ENCODE measurements at regions not wholly inside any gene's neighbourhood (a gene's known extent, or its start where the extent isn't known, plus 50 kb on each side); places are given as distances from the start of the nearest gene placed in this dataset.

- no peaks in the 10 kb centered on the region for H3K36me3 ChIP-seq (ENCODE audit: insufficient read depth, low read length, poor library complexity, severe bottlenecking)
- ChIA-PET CTCF (no interaction called here), POLR2A (ENCODE audit: low non-redundant PET) (no interaction called here)
- no peaks in the 10 kb centered on the region for H3K27me3 ChIP-seq (replicated peaks; ENCODE audit: insufficient read depth, low read depth, low read length, poor library complexity)
- DNase-seq (ENCODE audit: low spot score), result no peak
- no peak for TF ChIP-seq EZH2 (IDR thresholded peaks at IDR 0.05; ENCODE audit: borderline replicate concordance, low read depth, low read length, poor library complexity, severe bottlenecking)
- TF ChIP-seq, protein P1, sequence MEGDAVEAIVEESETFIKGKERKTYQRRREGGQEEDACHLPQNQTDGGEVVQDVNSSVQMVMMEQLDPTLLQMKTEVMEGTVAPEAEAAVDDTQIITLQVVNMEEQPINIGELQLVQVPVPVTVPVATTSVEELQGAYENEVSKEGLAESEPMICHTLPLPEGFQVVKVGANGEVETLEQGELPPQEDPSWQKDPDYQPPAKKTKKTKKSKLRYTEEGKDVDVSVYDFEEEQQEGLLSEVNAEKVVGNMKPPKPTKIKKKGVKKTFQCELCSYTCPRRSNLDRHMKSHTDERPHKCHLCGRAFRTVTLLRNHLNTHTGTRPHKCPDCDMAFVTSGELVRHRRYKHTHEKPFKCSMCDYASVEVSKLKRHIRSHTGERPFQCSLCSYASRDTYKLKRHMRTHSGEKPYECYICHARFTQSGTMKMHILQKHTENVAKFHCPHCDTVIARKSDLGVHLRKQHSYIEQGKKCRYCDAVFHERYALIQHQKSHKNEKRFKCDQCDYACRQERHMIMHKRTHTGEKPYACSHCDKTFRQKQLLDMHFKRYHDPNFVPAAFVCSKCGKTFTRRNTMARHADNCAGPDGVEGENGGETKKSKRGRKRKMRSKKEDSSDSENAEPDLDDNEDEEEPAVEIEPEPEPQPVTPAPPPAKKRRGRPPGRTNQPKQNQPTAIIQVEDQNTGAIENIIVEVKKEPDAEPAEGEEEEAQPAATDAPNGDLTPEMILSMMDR (conservative IDR thresholded peaks at IDR 0.05; ENCODE audit: low read depth, low read length), result no peak
- intact Hi-C loops (cut with micrococcal nuclease; ENCODE audit: unreplicated experiment), result no loop called here
- no TSS peak for BruUV-seq (replicated peaks)
- H3K9me3 ChIP-seq (ENCODE audit: low read depth, low read length, poor library complexity, severe bottlenecking), result peaks cover 2% of the 10 kb centered on the region
- H3K27ac ChIP-seq (ENCODE audit: low read depth, low read length, poor library complexity, severe bottlenecking), result no peak overlapping the region
- H3K4me1 ChIP-seq (ENCODE audit: insufficient read depth, low read length, poor library complexity, severe bottlenecking), result peaks cover 14% of the 10 kb centered on the region
- no peak overlapping the region for H3K4me3 ChIP-seq (ENCODE audit: low read depth, low read length, poor library complexity, severe bottlenecking)
Measured at GRCh38 chr14:38129192-38129591, 78.5 kb upstream of the SSTR1 start.

DNA sequence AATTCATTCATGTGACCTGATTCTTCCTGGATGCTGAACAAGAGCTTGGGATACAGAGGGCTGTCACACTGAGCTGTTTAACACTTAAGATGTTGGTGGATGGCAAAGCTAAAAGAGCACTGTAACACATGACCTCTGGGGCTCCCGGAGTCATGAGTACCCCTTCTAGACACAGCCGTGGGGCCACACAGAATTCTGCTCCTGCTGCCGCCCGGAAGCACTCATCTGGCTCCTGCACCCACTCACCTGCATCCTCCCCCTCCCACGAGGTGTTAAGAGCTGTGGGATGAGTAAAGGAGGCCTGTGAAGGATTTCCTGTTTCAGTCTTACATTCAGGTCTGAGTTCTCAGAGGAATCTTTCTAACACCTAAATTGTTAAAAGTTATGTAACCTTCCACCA, 78.0 kb upstream of the SSTR1 start:
- TF ChIP-seq, protein P1 (conservative IDR thresholded peaks at IDR 0.05; ENCODE audit: low read depth, low read length), result no peak
- no peak for TF ChIP-seq EZH2 (IDR thresholded peaks at IDR 0.05; ENCODE audit: borderline replicate concordance, low read depth, low read length, poor library complexity, severe bottlenecking)
- no peak for DNase-seq (ENCODE audit: low spot score)
- Histone ChIP-seq H3K36me3 (ENCODE audit: insufficient read depth, low read length, poor library complexity, severe bottlenecking) (no peaks in the 10 kb centered on the region), H3K27ac (ENCODE audit: low read depth, low read length, poor library complexity, severe bottlenecking) (no peak overlapping the region), H3K4me1 (ENCODE audit: insufficient read depth, low read length, poor library complexity, severe bottlenecking) (peaks cover 14% of the 10 kb centered on the region), H3K4me3 (ENCODE audit: low read depth, low read length, poor library complexity, severe bottlenecking) (no peak overlapping the region), H3K27me3 (replicated peaks; ENCODE audit: insufficient read depth, low read depth, low read length, poor library complexity) (no peaks in the 10 kb centered on the region), H3K9me3 (ENCODE audit: low read depth, low read length, poor library complexity, severe bottlenecking) (peaks cover 2% of the 10 kb centered on the region)
- POLR2A ChIA-PET (ENCODE audit: low non-redundant PET), result no interaction called here
- intact Hi-C loops (cut with micrococcal nuclease; ENCODE audit: unreplicated experiment), result no loop called here
- BruUV-seq (replicated peaks), result no TSS peak
- CTCF ChIA-PET, result no interaction called here

- BruUV-seq (replicated peaks), result no TSS peak
- ChIA-PET CTCF (no interaction called here), POLR2A (ENCODE audit: low non-redundant PET) (no interaction called here)
- H3K36me3 ChIP-seq (ENCODE audit: insufficient read depth, low read length, poor library complexity, severe bottlenecking), result no peaks in the 10 kb centered on the region
- no peak overlapping the region for H3K4me3 ChIP-seq (ENCODE audit: low read depth, low read length, poor library complexity, severe bottlenecking)
- TF ChIP-seq EZH2 (IDR thresholded peaks at IDR 0.05; ENCODE audit: borderline replicate concordance, low read depth, low read length, poor library complexity, severe bottlenecking), result no peak
- H3K27ac ChIP-seq (ENCODE audit: low read depth, low read length, poor library complexity, severe bottlenecking), result no peak overlapping the region
- H3K27me3 ChIP-seq (replicated peaks; ENCODE audit: insufficient read depth, low read depth, low read length, poor library complexity), result no peaks in the 10 kb centered on the region
- H3K9me3 ChIP-seq (ENCODE audit: low read depth, low read length, poor library complexity, severe bottlenecking), result peaks cover 2% of the 10 kb centered on the region
- intact Hi-C loops (cut with micrococcal nuclease; ENCODE audit: unreplicated experiment), result no loop called here
- DNase-seq (ENCODE audit: low spot score), result no peak
- H3K4me1 ChIP-seq (ENCODE audit: insufficient read depth, low read length, poor library complexity, severe bottlenecking), result peaks cover 4% of the 10 kb centered on the region
Measured at GRCh38 chr14:38134416-38135030, 73.2 kb upstream of the SSTR1 start.
